Gastrocnemius medialis (tissue), 4 donors: ENCODE measurements at regions not wholly inside any gene's neighbourhood (a gene's known extent, or its start where the extent isn't known, plus 50 kb on each side); places are given as distances from the start of the nearest gene placed in this dataset.

ENCODE experiments used
- ATAC-seq, 2 donors: fragments of 150-250 bp; one replicate each; pipeline ENCODE4 v1.9.1; 2016
- DNase-seq, 2 donors: peaks; one replicate each; pipeline ENCODE4 v3.0.0-alpha.2; 2019
- H3K27ac ChIP-seq, 4 donors: fragments of 200-600 bp; sonication (generic); 1 replicate in 1 of 4; 2 replicates in 3 of 4; pipeline ENCODE4 v1.5.1; 2016 to 2018; ENCODE audit warnings: mild to moderate bottlenecking in 2 of 4, moderate library complexity in 1 of 4
- H3K27me3 ChIP-seq, 3 donors: fragments of 200-600 bp; sonication (generic) in 2 of 3; 1 replicate in 1 of 3; 2 replicates in 2 of 3; pipeline versions ENCODE4 v1.5.1 to v1.6.0; 2016 to 2019; ENCODE audit warnings: mild to moderate bottlenecking in 1 of 3, moderate library complexity in 1 of 3
- H3K36me3 ChIP-seq, 2 donors: fragments of 200-600 bp; sonication (generic) in 1 of 2; one replicate each; pipeline ENCODE4 v1.5.1; 2017 to 2018
- H3K4me1 ChIP-seq, 2 donors: fragments of 200-600 bp; sonication (generic) in 1 of 2; one replicate each; pipeline ENCODE4 v1.5.1; 2016 to 2017; ENCODE audit warnings: mild to moderate bottlenecking in 2 of 2
- H3K4me3 ChIP-seq, 4 donors: fragments of 200-600 bp; sonication (generic) in 3 of 4; 1 replicate in 1 of 4; 2 replicates in 3 of 4; pipeline ENCODE4 v1.5.1; 2016 to 2019; ENCODE audit warnings: mild to moderate bottlenecking in 2 of 4
- H3K9me3 ChIP-seq, 3 donors: fragments of 200-600 bp; sonication (generic) in 2 of 3; 1 replicate in 1 of 3; 2 replicates in 2 of 3; pipeline ENCODE4 v1.5.1; 2016 to 2019
- CTCF ChIP-seq, 5 experiments: fragments of 450-650 bp in 3 of 5; fragments of 200-600 bp in 2 of 5; sonication (generic) in 2 of 5; IDR thresholded peaks in 4 of 5; conservative IDR thresholded peaks in 1 of 5; 1 replicate in 4 of 5; 2 replicates in 1 of 5; pipeline ENCODE4 v1.5.1; 2016 to 2019; ENCODE audit warnings: antibody characterized with exemption in 5 of 5, mild to moderate bottlenecking in 3 of 5, moderate library complexity in 3 of 5
- POLR2A ChIP-seq, 2 donors: fragments of 450-650 bp; IDR thresholded peaks; one replicate each; pipeline ENCODE4 v1.6.1; 2017; ENCODE audit warnings: antibody characterized with exemption in 2 of 2, mild to moderate bottlenecking in 2 of 2, moderate library complexity in 2 of 2
- in situ Hi-C, 4 donors: fragments of 200-750 bp; cut with MboI; loops; one replicate each; pipeline versions ENCODE4 v1.15.0 to v1.8.0; 2017; ENCODE audit warnings: low sequenced_read_pairs in 4 of 4
- intact Hi-C: fragments of 100-400 bp; cut with DNase I; formaldehyde crosslinking; loops from one replicate; pipeline ENCODE4 v1.15.1; 2023; ENCODE audit warnings: low total_unique reads

DNA sequence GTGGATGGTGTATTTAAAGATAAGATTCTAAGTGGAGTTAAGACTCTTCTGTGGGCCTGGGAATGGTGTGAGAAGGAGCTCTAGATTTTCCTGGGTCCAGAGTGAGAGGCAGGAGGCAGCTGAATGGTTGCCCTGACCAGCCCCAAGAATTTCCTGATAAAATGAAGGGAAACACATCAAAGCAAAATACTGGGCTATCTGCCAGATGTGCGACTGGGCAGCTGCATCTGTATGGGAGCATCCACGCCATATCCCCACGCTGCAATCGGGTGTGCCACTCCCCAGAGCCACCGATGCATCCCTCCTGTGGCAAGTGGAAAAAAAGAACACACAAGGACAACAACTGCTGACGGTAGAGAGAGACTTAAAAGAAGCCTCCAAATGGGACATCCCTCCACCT, 84.3 kb upstream of the COX10 start:
- no peaks in the 10 kb centered on the region for H3K4me1 ChIP-seq
- H3K27me3 ChIP-seq = no peaks in the 10 kb centered on the region
- DNase-seq = no peak
- H3K36me3 ChIP-seq = no peaks in the 10 kb centered on the region
- no peaks in the 10 kb centered on the region for H3K9me3 ChIP-seq
- no peak overlapping the region for H3K27ac ChIP-seq
- TF ChIP-seq POLR2A (IDR thresholded peaks at IDR 0.05) (no peak), CTCF (IDR thresholded peaks at IDR 0.05 in 4 of 5, conservative IDR thresholded peaks at IDR 0.05 in 1 of 5) (no peak)
- ATAC-seq = no peak
- no peak overlapping the region for H3K4me3 ChIP-seq
- intact Hi-C loops (no loop called here), in situ Hi-C loops (no loop called here)

- Histone ChIP-seq H3K4me1 (no peaks in the 10 kb centered on the region), H3K27me3 (no peaks in the 10 kb centered on the region), H3K9me3 (no peaks in the 10 kb centered on the region), H3K27ac (no peak overlapping the region), H3K36me3 (no peaks in the 10 kb centered on the region), H3K4me3 (no peak overlapping the region)
- TF ChIP-seq CTCF (IDR thresholded peaks at IDR 0.05 in 4 of 5, conservative IDR thresholded peaks at IDR 0.05 in 1 of 5) (no peak), POLR2A (IDR thresholded peaks at IDR 0.05) (no peak)
- ATAC-seq (no peak), DNase-seq (no peak)
- intact Hi-C loops = no loop called here
- in situ Hi-C loops = no loop called here
These were observed 82.4 kb upstream of the COX10 start for GRCh38 chr17:13986855-13987254.

- Histone ChIP-seq H3K4me3 (no peak overlapping the region), H3K27me3 (no peaks in the 10 kb centered on the region), H3K9me3 (no peaks in the 10 kb centered on the region), H3K4me1 (no peaks in the 10 kb centered on the region), H3K27ac (no peak overlapping the region), H3K36me3 (no peaks in the 10 kb centered on the region)
- no peak for ATAC-seq
- intact Hi-C loops = no loop called here
- in situ Hi-C loops = no loop called here
- no peak for TF ChIP-seq CTCF (IDR thresholded peaks at IDR 0.05 in 4 of 5, conservative IDR thresholded peaks at IDR 0.05 in 1 of 5)
- no peak for TF ChIP-seq POLR2A (IDR thresholded peaks at IDR 0.05)
- DNase-seq = no peak
These were observed 80.2 kb upstream of the COX10 start for GRCh38 chr17:13989138-13989537.

DNA sequence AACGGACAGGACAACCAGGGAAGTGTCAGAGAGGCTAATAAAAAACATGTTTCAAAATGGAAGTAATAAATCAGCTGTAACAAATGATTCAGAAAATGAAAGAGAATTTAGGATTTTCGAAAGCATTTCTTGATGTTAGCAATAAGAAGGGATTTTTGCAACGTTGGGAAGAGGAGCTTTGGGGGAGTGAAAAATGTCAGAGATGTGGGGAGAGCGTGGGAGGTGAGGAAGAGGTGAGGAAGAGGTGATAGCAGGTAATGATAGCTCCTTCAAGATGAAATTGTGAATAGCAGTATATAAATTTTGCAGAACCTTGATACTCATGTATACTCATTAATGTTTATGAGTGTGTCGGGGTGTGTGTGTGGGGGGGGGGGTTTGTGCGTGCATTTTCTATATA, 76.2 kb upstream of the COX10 start:
- in situ Hi-C loops = no loop called here
- H3K27ac ChIP-seq = no peak overlapping the region
- H3K4me1 ChIP-seq = no peaks in the 10 kb centered on the region
- intact Hi-C loops = no loop called here
- no peaks in the 10 kb centered on the region for H3K27me3 ChIP-seq
- DNase-seq (no peak), ATAC-seq (no peak)
- TF ChIP-seq CTCF (IDR thresholded peaks at IDR 0.05 in 4 of 5, conservative IDR thresholded peaks at IDR 0.05 in 1 of 5) (no peak), POLR2A (IDR thresholded peaks at IDR 0.05) (no peak)
- H3K36me3 ChIP-seq = no peaks in the 10 kb centered on the region
- no peak overlapping the region for H3K4me3 ChIP-seq
- H3K9me3 ChIP-seq = no peaks in the 10 kb centered on the region

DNA sequence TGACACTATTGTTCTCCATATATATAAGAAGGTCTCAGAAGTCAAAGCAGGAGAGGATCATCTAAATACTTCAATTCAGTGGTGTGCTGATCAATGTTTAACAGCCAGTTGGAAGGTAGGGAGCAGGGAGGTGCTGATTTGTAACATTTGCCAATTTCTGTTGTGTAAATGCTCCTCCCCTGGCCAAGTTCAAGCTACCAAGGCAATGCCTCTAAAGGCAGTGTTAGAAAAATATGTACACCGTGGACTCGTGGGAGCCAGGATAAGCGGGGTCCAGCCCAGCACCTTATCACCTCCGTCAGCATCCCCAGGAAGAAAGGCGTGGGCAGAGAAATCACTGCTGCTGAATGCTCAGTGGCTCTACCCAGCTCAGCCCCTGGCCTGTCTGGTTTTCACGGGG, 75.3 kb upstream of the COX10 start:
- ATAC-seq (no peak), DNase-seq (no peak)
- no peak overlapping the region for H3K27ac ChIP-seq
- H3K36me3 ChIP-seq = no peaks in the 10 kb centered on the region
- TF ChIP-seq POLR2A (IDR thresholded peaks at IDR 0.05) (no peak), CTCF (IDR thresholded peaks at IDR 0.05 in 4 of 5, conservative IDR thresholded peaks at IDR 0.05 in 1 of 5) (no peak)
- H3K4me3 ChIP-seq = no peak overlapping the region
- intact Hi-C loops (no loop called here), in situ Hi-C loops (no loop called here)
- H3K4me1 ChIP-seq = no peaks in the 10 kb centered on the region
- H3K27me3 ChIP-seq = no peaks in the 10 kb centered on the region
- no peaks in the 10 kb centered on the region for H3K9me3 ChIP-seq
